Endothelial cell of umbilical vein (primary cell): ENCODE measurements at regions not wholly inside any gene's neighbourhood (a gene's known extent, or its start where the extent isn't known, plus 50 kb on each side); places are given as distances from the start of the nearest gene placed in this dataset.

ENCODE experiments used
- BruUV-seq: library from RNA; stranded (reverse); fragments of 400-500 nt; replicated peaks from 2 replicates; lab custom pipeline; 2021; lab: Mats Ljungman, UMichigan
- CTCF ChIA-PET: fragments of 300-600, 350-600 bp; sonication (Branson Sonifier 250); formaldehyde crosslinking; loops from one replicate; lab custom pipeline; 2021; ENCODE audit warnings: antibody characterized with exemption, inconsistent platforms; lab: Charles Lee
- POLR2A ChIA-PET: fragments of 300-600, 350-600 bp; sonication (Branson Sonifier 250); formaldehyde crosslinking; loops from one replicate; lab custom pipeline; 2021; ENCODE audit warnings: antibody characterized with exemption, inconsistent platforms; lab: Charles Lee
- DNase-seq: peaks from one replicate; pipeline ENCODE4 v3.0.0-alpha.2; 2011; ENCODE audit warnings: low read depth, low spot score
- FAIRE-seq: peaks from 2 replicates; lab custom pipeline; 2011; peaks lifted over from hg19 to GRCh38; lab: Jason Lieb, UNC
- H2AFZ ChIP-seq: 2 replicates; pipeline ENCODE4 v1.6.0; 2012; ENCODE audit warnings: low read depth, low read length, control low read depth, inconsistent platforms
- H3K27ac ChIP-seq: 2 replicates; pipeline ENCODE4 v1.5.1; 2011; ENCODE audit warnings: low read depth, mild to moderate bottlenecking, control low read depth, low read length, moderate library complexity; ENCODE audit not compliant: insufficient read depth
- H3K27me3 ChIP-seq, 2 experiments: 2 replicates each; pipeline versions ENCODE4 v1.6.0 to v1.6.1; 2011; ENCODE audit warnings: low read length in 2 of 2, mixed read lengths in 1 of 2; ENCODE audit not compliant: control insufficient read depth in 2 of 2, insufficient read depth in 2 of 2
- H3K36me3 ChIP-seq, 2 experiments: 2 replicates in 1 of 2; 3 replicates in 1 of 2; pipeline ENCODE4 v1.5.1; 2011; ENCODE audit warnings: low read length in 2 of 2, mild to moderate bottlenecking in 1 of 2, moderate library complexity in 1 of 2; ENCODE audit not compliant: control insufficient read depth in 2 of 2, insufficient read depth in 2 of 2; ENCODE audit errors: extremely low read depth in 1 of 2
- H3K4me1 ChIP-seq: 3 replicates; pipeline ENCODE4 v1.5.1; 2011; ENCODE audit warnings: mild to moderate bottlenecking, low read length; ENCODE audit not compliant: control insufficient read depth, insufficient read depth; ENCODE audit errors: extremely low read depth
- H3K4me2 ChIP-seq: 2 replicates; pipeline ENCODE4 v1.6.1; 2011; ENCODE audit warnings: low read length, control low read depth, mixed read lengths; ENCODE audit not compliant: insufficient read depth
- H3K4me3 ChIP-seq, 3 experiments: fragments of 200-600 bp in 1 of 3; sonication (generic), shearing (Covaris generic) in 1 of 3; replicated peaks in 1 of 3; 2 replicates each; pipeline ENCODE4 v1.5.1; 2011 to 2016; ENCODE audit warnings: control low read depth in 3 of 3, low read length in 3 of 3, mild to moderate bottlenecking in 2 of 3, inconsistent platforms in 1 of 3, low read depth in 1 of 3, moderate library complexity in 1 of 3; ENCODE audit not compliant: insufficient read depth in 1 of 3
- H3K79me2 ChIP-seq: 2 replicates; pipeline ENCODE4 v1.6.0; 2012; ENCODE audit warnings: low read length, inconsistent platforms; ENCODE audit not compliant: control insufficient read depth, insufficient read depth
- H3K9ac ChIP-seq: replicated peaks from 2 replicates; pipeline ENCODE3; 2011; ENCODE audit warnings: low read length, control low read depth; ENCODE audit not compliant: insufficient read depth; ENCODE audit errors: extremely low read depth
- H3K9me1 ChIP-seq: replicated peaks from 3 replicates; pipeline ENCODE4 v1.6.0; 2011; ENCODE audit warnings: mild to moderate bottlenecking, low read length; ENCODE audit not compliant: control insufficient read depth, insufficient read depth; ENCODE audit errors: extremely low read depth
- H3K9me3 ChIP-seq: replicated peaks from 2 replicates; pipeline ENCODE4 v1.5.1; 2012; ENCODE audit warnings: low read length, inconsistent platforms; ENCODE audit not compliant: control insufficient read depth, insufficient read depth
- H4K20me1 ChIP-seq: replicated peaks from 2 replicates; pipeline ENCODE3; 2011; ENCODE audit warnings: mild to moderate bottlenecking, low read length; ENCODE audit not compliant: control insufficient read depth, insufficient read depth; ENCODE audit errors: extremely low read depth
- FOS ChIP-seq: IDR thresholded peaks from 2 replicates; pipeline ENCODE4 v1.6.1; 2011; ENCODE audit warnings: mild to moderate bottlenecking, low read length, moderate library complexity, borderline replicate concordance; ENCODE audit not compliant: insufficient read depth
- JUN ChIP-seq: IDR thresholded peaks from 2 replicates; pipeline ENCODE4 v1.6.1; 2011; ENCODE audit warnings: borderline replicate concordance, low read depth; ENCODE audit not compliant: insufficient read length, insufficient read depth
- MYC ChIP-seq: IDR thresholded peaks from one replicate; pipeline ENCODE4 v1.6.1; 2011; ENCODE audit warnings: mild to moderate bottlenecking, low read depth, low read length
- POLR2A ChIP-seq: IDR thresholded peaks from 2 replicates; pipeline ENCODE4 v1.6.1; 2012; ENCODE audit warnings: low read depth, mild to moderate bottlenecking, control low read depth, low read length
- dilution Hi-C: fragments of 300-500 bp; cut with MboI; formaldehyde crosslinking; loops from one replicate; pipeline ENCODE4 v1.15.0; 2019; ENCODE audit warnings: low sequenced_read_pairs; ENCODE audit not compliant: extremely low pct_ligation_motif_present
- intact Hi-C: fragments of 100-400 bp; cut with micrococcal nuclease; formaldehyde crosslinking; loops from one replicate; pipeline ENCODE4 v1.10.0; 2022
- TF ChIP-seq, protein P1 (sequence below), 2 donors: IDR thresholded peaks; 1 replicate in 1 of 2; 2 replicates in 1 of 2; pipeline ENCODE4 v1.5.1; 2011; ENCODE audit warnings: low read length in 2 of 2, mild to moderate bottlenecking in 2 of 2, moderate library complexity in 2 of 2, control low read depth in 1 of 2, inconsistent platforms in 1 of 2, low read depth in 1 of 2; ENCODE audit not compliant: insufficient read depth in 1 of 2; ENCODE audit errors: extremely low read depth in 1 of 2

DNA sequence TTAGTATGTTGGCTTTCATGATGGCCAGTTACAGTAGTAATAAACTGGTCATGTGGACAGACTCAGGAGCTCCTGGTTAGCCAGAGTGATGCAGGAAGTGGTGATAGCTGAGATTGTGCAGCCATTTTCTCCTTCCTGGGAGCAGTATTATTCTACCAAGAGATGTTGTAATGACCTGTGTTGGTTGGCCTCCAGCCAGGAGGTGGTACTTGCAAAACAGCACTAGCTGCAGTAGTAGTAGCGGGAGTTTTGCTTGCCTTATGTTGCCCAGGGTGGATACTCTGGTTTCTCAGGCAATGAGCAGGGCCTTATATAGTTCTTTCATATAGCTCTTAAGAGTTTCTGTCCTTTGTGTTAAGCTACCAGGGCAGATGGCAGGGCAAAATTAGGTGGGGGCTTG, 998.8 kb downstream of the GLUD2 start:
- no peak overlapping the region for H3K4me2 ChIP-seq
- H3K9me1 ChIP-seq, result no peaks in the 10 kb centered on the region
- no peak for TF ChIP-seq FOS
- no peaks in the 10 kb centered on the region for H3K27me3 ChIP-seq
- no peaks in the 10 kb centered on the region for H3K79me2 ChIP-seq
- no peaks in the 10 kb centered on the region for H3K36me3 ChIP-seq
- ChIA-PET CTCF (no interaction called here), POLR2A (no interaction called here)
- no peak overlapping the region for H3K9ac ChIP-seq
- H3K9me3 ChIP-seq, result no peaks in the 10 kb centered on the region
- intact Hi-C loops (no loop called here), dilution Hi-C loops (no loop called here)
- DNase-seq (no peak), FAIRE-seq (no peak)
- no TSS peak for BruUV-seq
- no peak overlapping the region for H2AFZ ChIP-seq
- H3K4me1 ChIP-seq, result no peaks in the 10 kb centered on the region
- no peak overlapping the region for H3K4me3 ChIP-seq
- no peaks in the 10 kb centered on the region for H4K20me1 ChIP-seq
- H3K27ac ChIP-seq, result no peak overlapping the region

DNA sequence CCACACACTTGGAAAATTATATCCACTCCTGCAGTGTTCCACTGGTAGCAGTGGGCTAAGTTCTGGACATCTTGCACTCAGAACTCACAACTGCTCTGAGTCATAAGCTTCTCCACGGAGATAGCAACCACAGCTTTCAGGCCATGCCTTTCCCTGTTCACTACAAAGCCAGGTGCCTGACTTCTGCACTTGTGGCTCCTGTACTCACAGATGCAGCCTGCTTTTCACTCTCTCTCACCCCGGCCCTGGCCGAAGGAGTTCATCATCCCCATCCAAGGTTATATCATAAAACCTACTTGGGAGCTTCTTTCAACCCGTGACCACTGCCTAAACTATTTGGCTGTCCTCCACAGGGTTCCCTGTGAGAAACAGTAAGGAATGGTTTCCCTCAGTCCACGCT, 999.4 kb downstream of the GLUD2 start:
- no peaks in the 10 kb centered on the region for H3K27me3 ChIP-seq
- H3K4me1 ChIP-seq, result no peaks in the 10 kb centered on the region
- no peak overlapping the region for H3K4me2 ChIP-seq
- H3K36me3 ChIP-seq, result no peaks in the 10 kb centered on the region
- POLR2A ChIA-PET, result no interaction called here
- intact Hi-C loops (no loop called here), dilution Hi-C loops (no loop called here)
- CTCF ChIA-PET, result no interaction called here
- H2AFZ ChIP-seq, result no peak overlapping the region
- no peaks in the 10 kb centered on the region for H3K9me1 ChIP-seq
- DNase-seq (no peak), FAIRE-seq (no peak)
- H4K20me1 ChIP-seq, result no peaks in the 10 kb centered on the region
- H3K9me3 ChIP-seq, result no peaks in the 10 kb centered on the region
- TF ChIP-seq MYC (no peak), JUN (no peak), POLR2A (no peak)
- TF ChIP-seq, protein P1, sequence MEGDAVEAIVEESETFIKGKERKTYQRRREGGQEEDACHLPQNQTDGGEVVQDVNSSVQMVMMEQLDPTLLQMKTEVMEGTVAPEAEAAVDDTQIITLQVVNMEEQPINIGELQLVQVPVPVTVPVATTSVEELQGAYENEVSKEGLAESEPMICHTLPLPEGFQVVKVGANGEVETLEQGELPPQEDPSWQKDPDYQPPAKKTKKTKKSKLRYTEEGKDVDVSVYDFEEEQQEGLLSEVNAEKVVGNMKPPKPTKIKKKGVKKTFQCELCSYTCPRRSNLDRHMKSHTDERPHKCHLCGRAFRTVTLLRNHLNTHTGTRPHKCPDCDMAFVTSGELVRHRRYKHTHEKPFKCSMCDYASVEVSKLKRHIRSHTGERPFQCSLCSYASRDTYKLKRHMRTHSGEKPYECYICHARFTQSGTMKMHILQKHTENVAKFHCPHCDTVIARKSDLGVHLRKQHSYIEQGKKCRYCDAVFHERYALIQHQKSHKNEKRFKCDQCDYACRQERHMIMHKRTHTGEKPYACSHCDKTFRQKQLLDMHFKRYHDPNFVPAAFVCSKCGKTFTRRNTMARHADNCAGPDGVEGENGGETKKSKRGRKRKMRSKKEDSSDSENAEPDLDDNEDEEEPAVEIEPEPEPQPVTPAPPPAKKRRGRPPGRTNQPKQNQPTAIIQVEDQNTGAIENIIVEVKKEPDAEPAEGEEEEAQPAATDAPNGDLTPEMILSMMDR (IDR thresholded peaks at IDR 0.05; ENCODE audit: extremely low read depth in 1 of 2, insufficient read depth in 1 of 2, low read depth in 1 of 2, low read length in 2 of 2), result no peak
- no peaks in the 10 kb centered on the region for H3K79me2 ChIP-seq
- H3K4me3 ChIP-seq, result no peak overlapping the region
- no TSS peak for BruUV-seq
- H3K27ac ChIP-seq, result no peak overlapping the region
- H3K9ac ChIP-seq, result no peak overlapping the region
